CD1c-positive myeloid dendritic cell (primary cell): ENCODE measurements at regions not wholly inside any gene's neighbourhood (a gene's known extent, or its start where the extent isn't known, plus 50 kb on each side); places are given as distances from the start of the nearest gene placed in this dataset.
"Not testable (repeated sequence)": the region's sequence is repeated elsewhere in the genome, so short reads cannot be mapped to it uniquely, and the experiment has no call there.

ENCODE experiments used
- DNase-seq: peaks from one replicate; pipeline ENCODE4 v3.0.0-alpha.2; 2016; ENCODE audit errors: extremely low spot score

DNA sequence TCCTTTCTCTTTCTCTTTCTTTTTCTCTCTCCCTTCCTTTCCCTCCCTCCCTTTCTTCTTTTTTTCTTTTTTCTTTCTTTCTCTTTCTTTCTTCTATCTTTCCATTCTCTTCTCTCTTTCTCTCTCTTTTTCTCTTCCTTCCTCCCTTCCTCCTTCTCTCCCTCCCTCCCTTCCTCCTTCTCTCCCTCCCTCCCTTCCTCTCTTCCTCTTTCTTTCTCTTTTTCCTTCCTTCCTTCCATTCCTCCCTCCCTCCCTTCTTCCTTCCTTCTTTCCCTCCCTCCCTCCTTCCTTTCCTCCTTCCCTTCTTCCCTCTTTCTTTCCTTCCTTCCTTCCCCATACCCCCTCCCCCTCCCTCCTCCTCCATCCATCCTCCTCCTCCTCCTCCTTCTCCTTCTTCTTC, 243.3 kb upstream of the CTNND2 start:
- DNase-seq: no peak

DNA sequence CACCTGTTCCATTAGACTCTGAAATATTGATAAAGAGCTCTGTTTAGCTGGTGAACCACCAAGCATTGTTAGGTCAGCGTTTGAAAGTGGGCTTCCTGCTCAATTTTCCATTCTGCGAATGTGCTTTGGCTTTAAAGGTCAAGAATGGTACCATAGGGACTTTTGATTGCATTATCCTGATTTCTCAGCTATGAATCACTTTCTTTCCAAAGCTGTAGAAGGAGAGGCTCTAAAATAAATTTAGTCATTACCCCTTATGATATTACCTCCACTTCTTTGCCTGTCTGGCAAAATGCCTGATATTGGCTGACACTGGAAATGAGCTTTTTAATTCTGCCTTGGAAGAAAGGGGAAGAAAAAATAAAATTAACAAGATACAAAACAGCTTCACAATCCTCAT, 237.2 kb upstream of the CTNND2 start:
- DNase-seq: no peak

DNA sequence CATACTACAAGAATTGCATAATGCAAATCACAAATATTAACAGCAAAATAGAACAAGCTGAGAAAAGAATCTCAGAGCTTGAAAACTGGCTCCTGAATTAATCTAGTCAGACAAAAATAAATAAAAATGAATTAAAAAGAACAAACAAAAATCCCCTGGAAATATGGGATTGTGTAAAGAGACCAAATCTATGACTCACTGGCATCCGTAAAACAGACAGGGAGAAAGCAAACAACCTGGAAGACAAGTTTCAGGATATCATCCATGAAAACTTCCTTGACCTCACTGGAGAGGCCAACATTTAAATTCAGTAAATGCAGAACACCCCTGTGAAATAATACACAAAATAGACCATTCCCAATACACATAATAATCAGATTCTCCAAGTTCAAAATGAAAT, 229.3 kb upstream of the CTNND2 start:
- no peak for DNase-seq

DNA sequence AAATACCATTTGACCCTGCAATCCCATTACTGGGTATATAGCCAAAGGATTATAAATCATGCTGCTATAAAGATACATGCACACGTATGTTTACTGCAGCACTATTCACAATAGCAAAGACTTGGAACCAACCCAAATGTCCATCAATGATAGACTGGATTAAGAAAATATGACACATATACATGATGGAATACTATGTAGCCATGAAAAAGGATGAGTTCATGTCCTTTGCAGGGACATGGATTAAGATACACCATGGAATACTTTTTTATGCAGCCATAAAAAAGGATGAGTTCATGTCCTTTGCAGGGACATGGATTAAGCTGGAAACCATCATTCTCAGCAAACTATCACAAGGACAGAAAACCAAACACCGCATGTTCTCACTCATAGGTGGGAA, 226.8 kb upstream of the CTNND2 start:
- not testable (repeated sequence) for DNase-seq

DNA sequence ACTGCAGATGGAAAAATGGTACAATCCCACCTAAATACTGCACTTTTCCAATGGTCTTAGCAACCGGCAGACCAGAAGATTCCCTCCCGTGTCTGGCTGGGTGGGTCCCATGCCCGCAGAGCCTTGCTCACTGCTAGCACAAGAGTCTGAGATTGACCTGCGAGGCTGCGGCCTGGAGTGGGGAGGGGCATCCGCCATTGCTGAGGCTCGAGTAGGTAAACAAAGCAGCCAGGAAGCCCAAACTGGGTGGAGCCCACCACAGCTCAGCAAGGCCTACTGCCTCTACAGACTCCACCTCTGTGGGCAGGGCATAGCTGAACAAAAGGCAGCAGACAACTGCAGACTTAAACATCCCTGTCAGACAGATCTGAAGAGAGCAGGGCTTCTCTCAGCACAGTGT, 221.6 kb upstream of the CTNND2 start:
- no peak for DNase-seq

DNA sequence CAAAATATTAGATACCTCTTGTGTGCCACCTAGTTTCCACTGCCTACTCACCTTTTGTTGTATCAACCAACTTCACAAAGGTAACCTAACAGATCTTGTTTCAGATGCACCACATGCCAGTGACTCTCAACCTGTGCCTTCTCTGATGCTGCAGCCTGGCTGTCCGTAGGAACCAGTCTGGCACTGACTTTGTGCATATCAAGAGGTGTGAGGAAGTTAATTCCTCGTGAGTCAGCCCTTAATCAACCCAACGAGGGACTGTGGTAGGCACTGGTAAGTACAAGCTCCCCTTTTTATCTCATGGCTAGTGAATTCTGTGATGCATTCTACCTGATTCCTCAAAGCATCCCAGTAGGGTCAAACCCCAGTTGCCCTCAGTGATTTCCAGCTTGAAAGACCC, 215.4 kb upstream of the CTNND2 start:
- DNase-seq: no peak

DNA sequence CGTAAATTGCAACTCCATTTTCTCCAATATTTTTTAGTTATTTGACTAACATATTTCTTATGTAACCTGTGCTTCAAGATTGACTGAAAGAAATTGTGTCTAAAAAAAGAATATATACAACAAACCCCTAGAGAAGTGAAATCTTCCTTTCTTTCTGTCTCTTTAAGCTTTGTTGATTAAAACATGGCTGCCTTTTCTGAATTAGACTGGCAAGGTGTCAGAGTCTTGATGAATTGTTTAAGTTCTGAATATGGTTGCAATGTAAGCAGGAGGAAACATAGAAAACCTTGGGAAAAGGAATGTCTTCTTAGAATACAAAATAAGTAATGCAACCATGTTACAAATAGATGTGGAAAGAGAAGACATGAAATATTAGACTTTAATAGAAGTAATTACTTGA, 209.8 kb upstream of the CTNND2 start:
- no peak for DNase-seq

DNA sequence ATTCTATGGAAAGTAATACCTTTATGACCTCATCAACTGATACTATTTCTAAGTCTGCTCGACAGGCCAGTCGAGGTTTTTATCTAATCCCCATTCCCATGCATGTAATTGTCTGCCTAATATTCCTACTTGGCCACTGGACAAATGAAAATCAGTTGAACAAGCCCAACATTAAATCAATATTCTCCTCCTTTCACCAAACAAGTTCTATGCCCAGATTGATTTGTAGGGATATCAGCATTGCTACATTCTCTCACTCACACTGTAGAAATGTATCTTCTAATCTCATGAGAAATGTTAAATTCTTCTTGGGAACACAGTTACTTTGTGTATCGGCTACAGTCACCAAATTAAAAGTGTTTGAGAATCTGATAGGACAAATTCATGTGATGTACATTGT, 208.8 kb upstream of the CTNND2 start:
- no peak for DNase-seq

DNA sequence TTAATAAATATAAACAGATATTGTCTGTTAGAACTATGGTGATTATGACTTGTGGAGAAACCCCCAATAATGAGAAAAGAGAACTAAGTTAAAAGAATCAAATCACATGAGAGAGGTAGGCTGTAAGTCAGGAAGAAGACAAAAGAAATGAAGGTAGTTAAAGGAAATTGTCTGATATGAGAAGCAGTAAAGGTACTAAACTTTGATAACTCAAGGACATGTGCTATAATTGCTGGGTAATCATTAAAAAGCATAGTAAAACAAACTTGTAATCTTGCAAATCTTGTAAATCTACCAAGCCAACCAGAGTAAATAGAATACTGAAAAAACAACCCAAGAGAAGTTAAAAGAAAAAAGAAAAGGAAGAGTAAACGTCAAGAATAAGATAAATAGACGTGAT, 207.0 kb upstream of the CTNND2 start:
- DNase-seq: no peak

DNA sequence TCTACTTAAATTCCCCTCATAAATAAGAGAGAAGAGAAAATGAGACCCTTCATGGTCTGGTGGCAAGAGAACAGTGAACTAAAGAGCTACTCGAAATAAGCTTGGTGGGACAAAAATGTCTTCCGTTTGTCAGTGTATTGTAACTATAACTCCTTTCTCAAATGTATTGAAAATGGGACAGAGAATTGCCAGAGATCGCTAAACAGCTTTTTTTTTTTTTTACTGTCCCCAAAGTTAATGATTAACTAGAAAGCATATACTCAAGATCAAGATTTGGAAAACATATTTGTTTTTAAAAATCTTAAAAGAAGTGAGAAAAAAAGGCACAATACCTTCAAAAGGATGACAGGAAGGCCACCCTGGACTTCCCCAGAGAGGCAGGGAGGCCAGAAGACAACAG, 206.4 kb upstream of the CTNND2 start:
- DNase-seq: no peak

DNA sequence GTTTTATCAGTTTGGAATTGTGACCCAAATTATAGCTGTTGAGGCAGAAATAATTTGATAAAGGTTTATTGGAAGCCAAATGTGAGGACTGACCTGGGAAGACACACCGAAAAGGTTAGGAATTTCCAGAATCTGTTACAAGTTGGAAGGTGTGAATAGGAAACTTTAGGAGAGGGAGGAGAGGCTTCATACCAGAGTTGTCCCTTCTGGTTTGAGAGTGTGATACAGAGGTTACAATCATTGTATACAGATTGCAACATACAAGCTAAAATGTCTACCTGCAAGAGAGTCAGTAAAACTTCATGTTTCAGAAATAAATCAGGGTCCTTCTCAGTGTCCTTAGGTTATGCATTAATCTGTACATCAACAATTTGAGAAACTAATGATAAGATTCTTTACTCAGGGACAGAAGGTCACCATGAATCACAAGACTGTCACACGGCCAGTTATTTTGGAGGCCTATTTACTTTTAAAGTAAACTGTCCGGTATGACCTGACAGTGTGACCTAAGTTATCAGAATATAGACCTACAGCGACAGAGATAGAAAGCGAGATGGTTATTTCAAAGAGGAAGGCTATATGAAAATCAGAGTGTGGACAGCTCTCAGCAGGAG, 204.9 kb upstream of the CTNND2 start:
- DNase-seq: no peak

DNA sequence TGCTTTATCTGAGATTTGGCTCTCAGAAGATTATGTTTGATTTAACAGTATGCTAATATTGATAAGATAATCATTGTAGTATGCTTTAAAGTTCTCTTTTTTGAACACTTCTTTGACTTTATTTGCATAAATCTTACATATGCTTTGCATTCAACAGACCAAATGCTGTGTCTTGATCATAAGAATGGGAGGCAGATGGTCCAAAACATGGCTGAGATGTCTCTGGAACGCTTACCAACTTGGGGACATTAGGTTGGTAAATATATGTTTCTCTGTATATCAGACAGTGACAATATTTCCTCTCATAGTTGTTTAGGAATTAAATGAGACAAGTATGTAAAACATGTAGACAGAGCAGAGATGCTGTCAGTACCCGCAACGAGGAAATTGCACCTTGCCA, 197.9 kb upstream of the CTNND2 start:
- no peak for DNase-seq

DNA sequence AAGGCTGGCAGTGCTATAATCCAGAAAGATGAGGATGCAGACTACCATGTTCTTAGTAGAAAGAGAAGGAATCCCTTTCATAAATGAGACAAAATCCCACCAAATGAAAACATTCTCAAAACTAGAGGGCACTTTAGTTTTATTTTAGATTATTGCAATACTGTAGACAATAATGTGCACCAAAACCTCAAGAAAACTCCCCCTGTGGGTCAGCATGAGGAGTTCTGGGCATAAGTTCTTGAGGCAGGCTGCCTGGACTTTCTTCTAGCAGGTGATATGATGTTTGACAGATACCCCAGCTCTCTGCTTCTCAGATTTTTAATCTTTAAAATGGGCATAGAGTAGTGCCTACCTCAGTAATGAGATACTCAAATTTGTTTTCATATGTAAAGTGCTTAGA, 196.3 kb upstream of the CTNND2 start:
- no peak for DNase-seq

DNA sequence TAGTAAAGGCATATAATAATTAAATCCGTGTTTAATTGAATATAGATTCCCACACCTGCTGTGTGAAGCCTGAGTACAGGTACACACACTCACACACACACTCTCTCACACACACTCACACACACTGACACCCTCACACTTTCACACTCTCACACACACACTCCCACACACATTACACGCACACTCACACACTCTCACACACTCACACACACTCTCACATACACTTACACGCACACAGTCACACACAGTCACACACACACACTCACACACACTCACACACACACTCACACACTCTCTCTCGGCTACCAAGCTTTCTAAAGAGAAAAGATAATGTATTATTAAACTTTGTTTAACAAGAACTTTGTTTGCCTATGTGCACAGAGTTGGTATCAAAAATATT, 195.1 kb upstream of the CTNND2 start:
- DNase-seq: no peak

DNA sequence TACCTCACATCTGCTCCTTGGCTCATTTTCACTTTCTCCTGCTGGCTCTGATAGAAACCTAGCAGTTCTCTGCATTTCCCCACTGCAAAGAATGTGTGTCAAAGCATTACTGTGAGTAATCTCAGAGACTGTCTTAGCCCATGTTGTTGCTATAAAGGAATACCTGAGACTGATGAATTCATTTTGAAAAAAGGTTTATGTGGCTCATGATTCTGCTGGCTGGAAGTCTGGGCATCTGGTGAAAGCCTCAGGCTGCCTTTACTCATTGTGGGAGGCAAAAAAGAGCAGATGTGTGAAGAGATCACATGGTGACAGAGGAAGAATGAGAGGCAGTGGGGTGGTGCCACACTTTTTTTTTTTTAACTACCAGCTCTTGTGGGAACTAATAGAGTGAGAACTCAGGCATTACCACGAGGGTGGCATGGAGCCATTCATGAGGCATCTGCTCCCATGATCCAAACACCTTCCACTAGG, 191.6 kb upstream of the CTNND2 start:
- DNase-seq: no peak

DNA sequence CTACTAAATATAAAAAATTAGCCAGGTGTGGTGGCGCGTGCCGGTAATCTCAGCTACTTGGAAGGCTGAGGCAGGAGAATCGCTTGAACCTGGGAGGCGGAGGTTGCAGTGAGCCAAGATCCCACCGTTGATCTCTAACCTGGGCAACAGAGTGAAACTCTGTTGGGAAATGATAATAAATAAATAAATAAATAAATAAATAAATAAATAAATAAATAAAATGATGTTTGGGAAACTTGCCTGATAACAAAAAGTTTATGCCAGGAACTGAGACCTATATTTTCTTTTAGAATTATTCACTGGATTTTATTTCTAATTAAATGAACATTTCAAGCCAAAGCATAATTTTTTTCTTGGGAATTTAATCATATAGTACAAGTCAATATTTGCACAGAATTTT, 189.3 kb upstream of the CTNND2 start:
- no peak for DNase-seq

DNA sequence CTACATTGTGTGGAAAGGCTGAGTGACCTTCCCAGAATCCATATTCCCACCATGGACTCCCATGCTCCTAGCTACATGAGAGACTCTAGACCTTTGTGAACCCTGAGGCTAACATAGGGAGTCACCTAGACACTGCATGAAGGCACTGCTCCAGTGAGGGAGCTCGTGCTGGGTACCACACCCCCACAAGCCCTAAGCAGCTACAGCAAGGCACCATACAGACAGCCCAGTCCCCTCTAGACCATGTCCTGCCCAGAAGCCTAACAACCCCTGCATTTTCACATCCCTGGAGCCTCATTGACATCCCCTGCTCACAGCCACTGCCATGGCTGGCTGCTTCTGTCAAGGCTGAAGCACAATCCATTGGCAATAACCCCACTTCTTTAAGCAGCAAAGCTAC, 176.5 kb upstream of the CTNND2 start:
- DNase-seq: no peak

DNA sequence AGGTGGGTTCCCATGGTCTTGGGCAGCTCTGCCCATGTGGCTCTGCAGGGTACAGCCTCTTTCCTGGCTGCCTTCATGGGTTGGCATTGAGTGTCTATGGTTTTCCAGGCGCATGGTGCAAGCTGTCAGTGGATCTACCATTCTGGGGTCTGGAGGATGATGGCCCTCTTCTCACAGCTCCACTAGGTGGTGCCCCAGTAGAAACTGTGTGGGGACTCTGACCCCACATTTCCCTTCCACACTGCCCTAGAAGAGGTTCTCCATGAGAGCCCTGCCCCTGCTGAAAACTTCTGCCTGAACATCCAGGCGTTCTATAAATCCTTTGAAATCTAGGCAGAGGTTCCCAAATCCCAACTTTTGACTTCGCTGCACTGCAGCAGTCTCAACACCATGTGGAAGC, 174.0 kb upstream of the CTNND2 start:
- DNase-seq: not testable (repeated sequence)

DNA sequence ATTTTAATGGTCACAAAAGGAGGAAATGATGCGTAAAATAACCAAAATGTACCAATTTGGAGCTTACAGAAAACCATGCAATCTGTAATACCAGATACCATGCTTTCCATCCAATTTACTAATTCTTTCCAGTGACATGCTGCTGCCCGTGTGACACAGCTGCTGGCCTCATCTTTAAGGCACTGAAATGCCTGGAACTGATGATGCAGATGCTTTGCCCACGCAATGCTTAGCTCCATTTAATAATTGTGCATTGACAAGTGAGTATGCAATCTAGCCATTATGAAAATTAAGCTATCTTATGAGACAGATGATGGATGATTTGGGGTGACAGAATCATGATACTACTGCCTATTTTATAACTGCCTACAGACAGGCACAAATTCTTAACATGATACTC, 169.2 kb upstream of the CTNND2 start:
- no peak for DNase-seq

DNA sequence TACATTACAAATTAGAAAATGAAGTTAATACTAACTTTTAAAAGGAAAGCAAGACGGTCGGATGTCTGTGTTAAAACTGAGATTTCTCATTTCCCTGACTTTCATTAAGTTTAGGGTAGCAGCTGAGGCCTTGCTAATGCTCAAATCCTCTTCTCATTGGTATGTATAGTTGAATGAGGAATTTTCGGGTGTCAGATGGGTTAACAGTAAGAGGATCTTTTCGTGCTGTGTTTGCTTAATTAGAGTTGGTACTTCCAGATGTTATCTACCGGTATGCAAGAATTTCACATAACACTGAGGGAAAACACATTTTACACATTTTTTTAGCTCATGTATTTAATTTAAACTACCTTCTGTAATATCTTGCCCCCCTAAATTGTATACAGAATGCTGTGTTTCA, 168.2 kb upstream of the CTNND2 start:
- DNase-seq: no peak

DNA sequence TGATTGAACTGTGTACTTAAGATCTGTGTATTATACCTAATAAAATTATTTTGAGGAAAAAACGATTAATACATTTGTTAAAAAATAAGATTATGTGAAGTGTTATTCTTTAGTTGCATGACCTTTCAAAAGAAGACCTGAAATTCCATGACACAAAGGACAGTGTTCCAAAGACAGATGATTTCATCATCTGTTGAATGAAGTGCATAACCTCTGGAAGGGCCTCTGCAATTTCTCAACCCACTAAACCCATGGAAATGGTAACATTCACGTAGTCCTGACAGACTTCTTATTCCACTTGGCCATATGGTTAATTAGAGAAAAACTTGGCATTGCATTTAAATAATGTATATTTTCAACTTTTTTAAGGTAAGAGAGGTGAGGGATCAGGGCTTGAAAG, 167.2 kb upstream of the CTNND2 start:
- DNase-seq: no peak

DNA sequence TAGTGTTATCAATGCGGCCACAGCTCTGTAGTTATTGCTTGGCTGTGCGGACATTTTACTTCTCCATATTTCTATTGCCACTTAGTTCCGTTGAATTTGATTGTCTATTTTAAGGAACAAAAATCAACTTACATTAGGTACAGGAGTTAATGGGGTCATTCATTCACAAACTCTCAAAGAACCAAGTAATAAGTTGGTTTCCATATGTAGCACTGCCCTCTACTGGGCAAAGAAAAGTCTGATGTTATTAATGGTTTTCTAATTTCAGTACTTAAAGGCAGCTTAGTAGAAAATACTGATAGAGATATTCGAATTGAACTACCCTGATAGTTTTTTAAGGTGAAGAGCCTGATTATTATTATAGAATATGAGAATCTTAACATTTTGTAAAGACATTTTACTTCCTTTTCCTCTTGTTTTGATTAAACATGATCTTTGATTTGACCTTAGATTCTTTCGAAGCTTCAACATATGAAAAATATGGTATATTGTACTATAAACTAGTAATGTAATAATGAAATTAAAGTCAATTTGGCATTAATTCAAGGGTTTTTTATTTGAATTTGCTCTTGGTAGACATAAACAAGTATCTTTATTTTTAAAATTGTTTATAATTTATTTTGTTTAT, 119.5 kb upstream of the CTNND2 start:
- DNase-seq: peak; percentile 20

DNA sequence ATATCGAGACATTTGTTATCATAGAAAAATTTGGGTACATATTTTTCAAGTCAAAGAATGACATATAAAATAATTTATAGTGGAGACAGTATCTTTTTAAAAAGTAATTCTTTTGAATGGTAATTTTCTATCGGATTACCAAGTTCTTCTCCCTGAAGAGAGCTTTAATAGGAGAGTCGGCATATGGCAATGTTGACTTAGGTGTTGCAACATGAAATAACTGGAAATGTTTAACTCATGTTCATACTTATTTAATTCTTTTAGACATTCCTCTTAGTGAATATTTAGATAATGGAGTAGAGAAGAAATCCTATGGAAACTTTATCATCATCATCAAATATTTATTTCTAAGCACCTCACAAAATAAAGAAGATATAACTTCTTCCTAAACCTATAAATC, 118.2 kb upstream of the CTNND2 start:
- DNase-seq: no peak

DNA sequence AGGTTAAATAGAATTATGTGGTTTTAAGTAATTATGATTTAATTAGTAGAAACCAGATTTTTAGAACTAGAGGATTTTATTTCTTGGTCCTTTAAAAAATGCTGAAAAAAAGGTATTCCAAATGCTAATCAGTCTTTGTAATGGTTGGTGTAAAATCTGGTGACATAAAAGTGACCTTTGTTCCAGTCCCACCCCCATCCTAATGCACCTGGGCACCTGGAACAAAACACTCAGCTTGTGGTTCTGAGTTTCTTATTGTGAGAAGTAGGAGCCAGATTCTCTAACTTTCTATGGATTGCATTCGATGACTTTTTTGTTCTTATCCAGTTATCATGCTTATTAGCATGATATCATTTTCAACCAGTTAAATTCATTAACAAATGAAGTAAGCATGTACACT, 115.1 kb upstream of the CTNND2 start:
- no peak for DNase-seq
